ENCODE measurements at regions not wholly inside any gene's neighbourhood (a gene's known extent, or its start where the extent isn't known, plus 50 kb on each side); places are given as distances from the start of the nearest gene placed in this dataset.

GRCh38 chr16:54526087-54526486 is 239.5 kb upstream of the IRX3 start:
- Histone ChIP-seq H3K4me1 (ENCODE audit: control insufficient read depth, low read depth, low read length) (peaks cover 4% of the 10 kb centered on the region), H3K4me3 (ENCODE audit: low read length) (no peak overlapping the region), H3K9ac (ENCODE audit: low read length) (no peak overlapping the region), H3K9me3 (ENCODE audit: control insufficient read depth, low read depth, low read length) (peaks cover 9% of the 10 kb centered on the region), H3K27ac (ENCODE audit: low read length) (no peak overlapping the region), H3K36me3 (ENCODE audit: control insufficient read depth, low read depth, low read length) (no peaks in the 10 kb centered on the region), H3K27me3 (ENCODE audit: control insufficient read depth, insufficient read depth, low read length) (no peaks in the 10 kb centered on the region)

GRCh38 chr16:54525104-54525503 is 238.5 kb upstream of the IRX3 start:
- Histone ChIP-seq H3K4me3 (ENCODE audit: low read length) (no peak overlapping the region), H3K27ac (ENCODE audit: low read length) (no peak overlapping the region), H3K36me3 (ENCODE audit: control insufficient read depth, low read depth, low read length) (no peaks in the 10 kb centered on the region), H3K4me1 (ENCODE audit: control insufficient read depth, low read depth, low read length) (peaks cover 4% of the 10 kb centered on the region), H3K9ac (ENCODE audit: low read length) (no peak overlapping the region), H3K9me3 (ENCODE audit: control insufficient read depth, low read depth, low read length) (peaks cover 9% of the 10 kb centered on the region), H3K27me3 (ENCODE audit: control insufficient read depth, insufficient read depth, low read length) (no peaks in the 10 kb centered on the region)

GRCh38 chr16:54522584-54522983 is 236.0 kb upstream of the IRX3 start:
- no peak overlapping the region for H3K4me3 ChIP-seq (ENCODE audit: low read length)

GRCh38 chr16:54521327-54521726 is 234.7 kb upstream of the IRX3 start:
- Histone ChIP-seq H3K36me3 (ENCODE audit: control insufficient read depth, low read depth, low read length) (no peaks in the 10 kb centered on the region), H3K4me3 (ENCODE audit: low read length) (no peak overlapping the region), H3K27me3 (ENCODE audit: control insufficient read depth, insufficient read depth, low read length) (no peaks in the 10 kb centered on the region), H3K27ac (ENCODE audit: low read length) (no peak overlapping the region), H3K9ac (ENCODE audit: low read length) (no peak overlapping the region), H3K4me1 (ENCODE audit: control insufficient read depth, low read depth, low read length) (peaks cover 4% of the 10 kb centered on the region), H3K9me3 (ENCODE audit: control insufficient read depth, low read depth, low read length) (peaks cover 5% of the 10 kb centered on the region)

More at GRCh38 chr16:54522584-54522983, 236.0 kb upstream of the IRX3 start:
- Histone ChIP-seq H3K9ac (ENCODE audit: low read length) (no peak overlapping the region), H3K36me3 (ENCODE audit: control insufficient read depth, low read depth, low read length) (no peaks in the 10 kb centered on the region), H3K4me1 (ENCODE audit: control insufficient read depth, low read depth, low read length) (peaks cover 4% of the 10 kb centered on the region), H3K27ac (ENCODE audit: low read length) (no peak overlapping the region), H3K27me3 (ENCODE audit: control insufficient read depth, insufficient read depth, low read length) (no peaks in the 10 kb centered on the region), H3K9me3 (ENCODE audit: control insufficient read depth, low read depth, low read length) (peaks cover 9% of the 10 kb centered on the region)

DNA sequence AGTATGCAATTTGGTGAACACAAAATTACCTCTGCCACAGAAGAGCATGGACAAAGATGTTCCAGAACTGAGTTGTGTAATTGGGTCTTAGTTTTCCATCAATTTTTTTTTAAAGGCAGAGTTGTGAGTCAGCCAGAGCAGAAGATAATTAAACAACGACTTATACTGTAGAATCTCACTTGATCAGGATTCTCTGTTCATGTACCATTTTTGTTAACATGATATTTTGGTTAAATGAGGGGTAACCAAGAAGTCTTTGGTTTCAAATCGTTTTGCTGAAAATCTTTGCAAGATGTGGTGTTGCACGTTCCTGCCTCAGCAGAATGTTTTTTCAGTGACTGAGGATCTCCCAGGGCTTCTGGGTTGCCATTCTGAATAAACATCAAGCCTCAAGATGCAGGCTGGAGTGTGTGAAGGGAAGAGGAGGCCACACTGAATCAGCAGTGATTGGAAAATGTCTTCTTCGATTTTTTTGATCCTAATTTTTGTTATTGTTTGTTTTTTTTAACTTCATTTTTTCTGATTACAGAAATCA is 232.6 kb upstream of the IRX3 start:
- Histone ChIP-seq H3K4me3 (ENCODE audit: low read length) (no peak overlapping the region), H3K4me1 (ENCODE audit: control insufficient read depth, low read depth, low read length) (peaks cover 4% of the 10 kb centered on the region), H3K27me3 (ENCODE audit: control insufficient read depth, insufficient read depth, low read length) (no peaks in the 10 kb centered on the region), H3K27ac (ENCODE audit: low read length) (no peak overlapping the region), H3K36me3 (ENCODE audit: control insufficient read depth, low read depth, low read length) (no peaks in the 10 kb centered on the region), H3K9me3 (ENCODE audit: control insufficient read depth, low read depth, low read length) (no peaks in the 10 kb centered on the region), H3K9ac (ENCODE audit: low read length) (no peak overlapping the region)

- Histone ChIP-seq H3K4me1 (ENCODE audit: control insufficient read depth, low read depth, low read length) (peaks cover 4% of the 10 kb centered on the region), H3K27ac (ENCODE audit: low read length) (no peak overlapping the region), H3K36me3 (ENCODE audit: control insufficient read depth, low read depth, low read length) (no peaks in the 10 kb centered on the region), H3K27me3 (ENCODE audit: control insufficient read depth, insufficient read depth, low read length) (no peaks in the 10 kb centered on the region), H3K4me3 (ENCODE audit: low read length) (no peak overlapping the region), H3K9me3 (ENCODE audit: control insufficient read depth, low read depth, low read length) (no peaks in the 10 kb centered on the region), H3K9ac (ENCODE audit: low read length) (no peak overlapping the region)
These were observed 230.6 kb upstream of the IRX3 start for GRCh38 chr16:54517181-54517580.

- H3K4me3 ChIP-seq (ENCODE audit: low read length), result no peak overlapping the region
These were observed 225.9 kb upstream of the IRX3 start for GRCh38 chr16:54512467-54512995.

GRCh38 chr16:54511222-54511731 is 224.7 kb upstream of the IRX3 start:
- H3K27me3 ChIP-seq (ENCODE audit: control insufficient read depth, insufficient read depth, low read length), result no peaks in the 10 kb centered on the region
- no peaks in the 10 kb centered on the region for H3K36me3 ChIP-seq (ENCODE audit: control insufficient read depth, low read depth, low read length)
- no peaks in the 10 kb centered on the region for H3K9me3 ChIP-seq (ENCODE audit: control insufficient read depth, low read depth, low read length)
- H3K4me3 ChIP-seq (ENCODE audit: low read length), result no peak overlapping the region
- H3K9ac ChIP-seq (ENCODE audit: low read length), result no peak overlapping the region
- peaks cover 21% of the 10 kb centered on the region for H3K4me1 ChIP-seq (ENCODE audit: control insufficient read depth, low read depth, low read length)
- H3K27ac ChIP-seq (ENCODE audit: low read length), result no peak overlapping the region

More at GRCh38 chr16:54512467-54512995, 225.9 kb upstream of the IRX3 start:
- H3K4me1 ChIP-seq (ENCODE audit: control insufficient read depth, low read depth, low read length), result peaks cover 8% of the 10 kb centered on the region
- H3K27me3 ChIP-seq (ENCODE audit: control insufficient read depth, insufficient read depth, low read length), result no peaks in the 10 kb centered on the region
- H3K36me3 ChIP-seq (ENCODE audit: control insufficient read depth, low read depth, low read length), result no peaks in the 10 kb centered on the region
- no peak overlapping the region for H3K9ac ChIP-seq (ENCODE audit: low read length)
- no peaks in the 10 kb centered on the region for H3K9me3 ChIP-seq (ENCODE audit: control insufficient read depth, low read depth, low read length)
- no peak overlapping the region for H3K27ac ChIP-seq (ENCODE audit: low read length)

- H3K27ac ChIP-seq (ENCODE audit: low read length), result no peak overlapping the region
- H3K4me3 ChIP-seq (ENCODE audit: low read length), result no peak overlapping the region
- no peaks in the 10 kb centered on the region for H3K36me3 ChIP-seq (ENCODE audit: control insufficient read depth, low read depth, low read length)
- peaks cover 26% of the 10 kb centered on the region for H3K4me1 ChIP-seq (ENCODE audit: control insufficient read depth, low read depth, low read length)
- no peaks in the 10 kb centered on the region for H3K9me3 ChIP-seq (ENCODE audit: control insufficient read depth, low read depth, low read length)
- no peak overlapping the region for H3K9ac ChIP-seq (ENCODE audit: low read length)
- H3K27me3 ChIP-seq (ENCODE audit: control insufficient read depth, insufficient read depth, low read length), result no peaks in the 10 kb centered on the region
These were observed 224.2 kb upstream of the IRX3 start for GRCh38 chr16:54510685-54511221.

- peaks cover 31% of the 10 kb centered on the region for H3K4me1 ChIP-seq (ENCODE audit: control insufficient read depth, low read depth, low read length)
- H3K27ac ChIP-seq (ENCODE audit: low read length), result no peak overlapping the region
- no peak overlapping the region for H3K4me3 ChIP-seq (ENCODE audit: low read length)
- H3K9me3 ChIP-seq (ENCODE audit: control insufficient read depth, low read depth, low read length), result no peaks in the 10 kb centered on the region
- H3K36me3 ChIP-seq (ENCODE audit: control insufficient read depth, low read depth, low read length), result no peaks in the 10 kb centered on the region
- H3K27me3 ChIP-seq (ENCODE audit: control insufficient read depth, insufficient read depth, low read length), result no peaks in the 10 kb centered on the region
- no peak overlapping the region for H3K9ac ChIP-seq (ENCODE audit: low read length)
These were observed 222.9 kb upstream of the IRX3 start for GRCh38 chr16:54509456-54509855.

- Histone ChIP-seq H3K27ac (ENCODE audit: low read length) (no peak overlapping the region), H3K4me1 (ENCODE audit: control insufficient read depth, low read depth, low read length) (peaks cover 39% of the 10 kb centered on the region), H3K9me3 (ENCODE audit: control insufficient read depth, low read depth, low read length) (no peaks in the 10 kb centered on the region), H3K4me3 (ENCODE audit: low read length) (no peak overlapping the region), H3K9ac (ENCODE audit: low read length) (no peak overlapping the region), H3K27me3 (ENCODE audit: control insufficient read depth, insufficient read depth, low read length) (no peaks in the 10 kb centered on the region), H3K36me3 (ENCODE audit: control insufficient read depth, low read depth, low read length) (no peaks in the 10 kb centered on the region)
These were observed 221.8 kb upstream of the IRX3 start for GRCh38 chr16:54508351-54508750.

Data from iPS-18a (cell line).